Activated T-helper 2 cell treated with anti-CD3 and anti-CD28 coated beads, Interferon-gamma antibody, Interleukin-2, Interleukin-4, amounts not matched to agents 10 μg/mL and 5 μg/mL and 100 μg/mL, durations not matched to agents 14 hours and 24 hours and 36 hours (primary cell): ENCODE measurements at regions not wholly inside any gene's neighbourhood (a gene's known extent, or its start where the extent isn't known, plus 50 kb on each side); places are given as distances from the start of the nearest gene placed in this dataset.
"Not testable (repeated sequence)": the region's sequence is repeated elsewhere in the genome, so short reads cannot be mapped to it uniquely, and the experiment has no call there.

Experiments used
- DNase-seq: peaks from one replicate; pipeline ENCODE4 v3.0.0; 2021; ENCODE audit warnings: low spot score
- H3K27ac Mint-ChIP-seq: one replicate; pipeline ENCODE4 v1.8.0; 2021; ENCODE audit warnings: mixed read lengths
- H3K27me3 Mint-ChIP-seq: one replicate; pipeline ENCODE4 v1.8.0; 2021; ENCODE audit warnings: low read depth, mixed read lengths
- H3K36me3 Mint-ChIP-seq: one replicate; pipeline ENCODE4 v1.8.0; 2021; ENCODE audit warnings: low read depth, mixed read lengths
- H3K4me1 Mint-ChIP-seq: one replicate; pipeline ENCODE4 v1.8.0; 2021; ENCODE audit warnings: low read depth, mixed read lengths
- H3K4me3 Mint-ChIP-seq: one replicate; pipeline ENCODE4 v1.8.0; 2021; ENCODE audit warnings: low read depth, mild to moderate bottlenecking, moderate library complexity, mixed read lengths
- H3K9me3 Mint-ChIP-seq: one replicate; pipeline ENCODE4 v1.8.0; 2021; ENCODE audit warnings: mixed read lengths
- intact Hi-C: fragments of 100-400 bp; cut with micrococcal nuclease; formaldehyde crosslinking; loops from one replicate; pipeline ENCODE4 v1.15.1; 2023

DNA sequence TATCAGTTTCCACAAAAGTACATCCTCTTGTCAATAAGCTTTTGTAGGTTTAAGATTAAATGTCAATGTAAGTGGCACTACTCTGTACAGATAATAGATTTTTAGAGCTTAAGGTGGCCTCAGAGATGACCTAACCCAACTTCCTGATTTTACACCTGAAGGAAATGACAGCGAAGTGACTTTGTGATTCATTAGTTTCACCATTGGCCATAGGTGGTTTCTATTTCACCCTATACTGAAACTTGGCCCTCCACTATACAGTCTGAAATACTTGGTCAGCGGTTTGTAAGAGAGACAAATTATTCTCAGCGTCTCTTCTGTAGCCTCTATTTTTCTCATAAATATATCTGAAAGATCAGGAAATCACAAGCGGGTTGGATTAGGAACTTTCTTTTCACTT, 330.4 kb upstream of the FAM98A start:
- no peak overlapping the region for H3K4me3 Mint-ChIP-seq
- intact Hi-C loops, result no loop called here
- no peak overlapping the region for H3K27ac Mint-ChIP-seq
- H3K27me3 Mint-ChIP-seq, result no peaks in the 10 kb centered on the region
- H3K4me1 Mint-ChIP-seq, result no peaks in the 10 kb centered on the region
- no peak for DNase-seq
- H3K9me3 Mint-ChIP-seq, result peaks cover 3% of the 10 kb centered on the region
- H3K36me3 Mint-ChIP-seq, result no peaks in the 10 kb centered on the region

DNA sequence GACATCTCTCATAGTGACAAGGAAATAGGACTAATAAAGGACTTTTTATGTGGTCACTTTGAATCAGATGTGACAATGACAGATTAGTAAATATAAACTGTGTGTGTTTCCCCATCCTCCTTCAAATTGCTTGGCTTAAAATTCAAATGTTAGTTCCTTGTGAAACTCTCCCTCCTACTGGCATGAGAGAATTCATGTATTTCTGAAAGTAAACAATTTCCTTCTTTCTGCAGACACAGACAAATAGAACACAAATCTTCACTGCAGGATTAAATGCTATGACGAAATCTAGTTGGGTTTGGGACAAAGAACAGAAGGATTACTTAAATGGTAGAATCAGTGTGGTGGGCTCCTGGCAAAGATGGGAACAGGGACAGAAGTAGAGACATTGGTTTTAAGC, 328.7 kb upstream of the FAM98A start:
- Mint-ChIP-seq H3K9me3 (peaks cover 3% of the 10 kb centered on the region), H3K36me3 (no peaks in the 10 kb centered on the region), H3K4me3 (no peak overlapping the region), H3K27me3 (no peaks in the 10 kb centered on the region), H3K27ac (no peak overlapping the region), H3K4me1 (no peaks in the 10 kb centered on the region)
- no peak for DNase-seq
- intact Hi-C loops, result no loop called here

DNA sequence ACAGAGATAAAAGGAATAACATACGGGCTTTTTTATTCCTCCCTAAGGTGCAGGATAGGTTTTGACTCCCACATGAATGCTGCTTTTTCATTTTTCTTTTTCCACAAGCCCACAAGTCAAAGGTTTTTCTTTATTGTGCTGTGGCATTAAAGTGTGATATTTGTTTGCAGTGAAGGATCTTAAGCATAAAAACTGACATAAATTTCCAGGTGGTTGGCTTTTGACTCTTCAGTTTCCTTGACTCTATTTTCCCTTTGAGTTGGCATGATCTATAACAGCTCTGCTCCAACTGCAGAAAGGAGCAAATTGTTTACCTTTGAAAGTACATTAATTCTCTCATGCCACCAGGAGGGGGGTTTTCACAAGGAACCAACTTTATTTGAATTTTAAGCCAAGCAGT, 326.2 kb upstream of the FAM98A start:
- intact Hi-C loops, result no loop called here
- Mint-ChIP-seq H3K4me1 (no peaks in the 10 kb centered on the region), H3K4me3 (no peak overlapping the region), H3K27ac (no peak overlapping the region), H3K36me3 (no peaks in the 10 kb centered on the region), H3K27me3 (no peaks in the 10 kb centered on the region), H3K9me3 (peaks cover 3% of the 10 kb centered on the region)
- DNase-seq, result no peak

DNA sequence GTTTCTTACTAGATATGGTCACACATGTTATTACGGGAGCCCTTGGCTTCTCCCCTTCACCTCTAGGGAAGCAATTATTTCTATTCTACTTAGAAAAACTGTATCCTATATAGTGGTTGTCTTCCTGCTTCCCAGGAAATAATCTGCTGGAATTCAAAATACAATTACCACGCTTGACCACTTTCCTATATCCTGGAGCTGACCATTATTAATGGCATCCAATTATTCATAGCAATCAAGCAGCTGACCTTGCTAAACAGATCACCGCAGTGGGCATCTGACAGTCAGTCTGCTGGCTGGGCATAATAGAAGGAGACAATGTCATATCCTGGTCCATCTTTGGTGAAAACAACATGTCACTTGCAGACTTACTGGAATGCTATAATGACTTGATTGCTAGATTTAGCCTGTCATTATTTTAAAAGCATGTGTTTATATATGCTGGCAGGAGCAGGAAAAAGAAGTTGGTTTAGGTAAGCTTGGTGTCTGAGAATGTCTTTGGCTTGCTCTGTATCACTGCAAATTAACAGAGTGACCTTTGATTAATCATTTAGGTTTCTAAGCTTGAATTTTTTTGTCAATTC, 325.6 kb upstream of the FAM98A start:
- Mint-ChIP-seq H3K27me3 (no peaks in the 10 kb centered on the region), H3K4me3 (no peak overlapping the region), H3K27ac (no peak overlapping the region), H3K9me3 (peaks cover 3% of the 10 kb centered on the region), H3K4me1 (no peaks in the 10 kb centered on the region), H3K36me3 (no peaks in the 10 kb centered on the region)
- intact Hi-C loops, result no loop called here
- no peak for DNase-seq

DNA sequence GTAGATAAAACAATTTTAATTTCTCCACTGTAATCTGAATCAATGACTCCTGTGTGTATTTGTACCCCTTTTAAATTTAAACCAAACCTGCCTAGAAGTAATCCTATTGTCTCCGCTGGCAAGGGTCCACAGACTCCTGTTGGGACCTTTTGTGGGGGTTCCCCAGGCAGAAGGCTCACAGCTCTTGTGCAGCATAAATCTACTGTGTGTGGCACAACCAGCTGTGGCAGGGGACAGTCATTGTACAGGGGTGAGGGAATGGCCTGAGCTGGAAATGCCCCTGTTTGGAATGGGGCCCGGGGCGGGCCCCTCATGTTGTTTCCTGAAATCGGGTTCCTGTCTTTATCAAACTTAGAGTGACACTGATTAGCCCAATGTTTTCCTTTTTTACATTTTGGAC, 318.2 kb upstream of the FAM98A start:
- peaks cover 13% of the 10 kb centered on the region for H3K9me3 Mint-ChIP-seq
- no peak for DNase-seq
- no peak overlapping the region for H3K27ac Mint-ChIP-seq

DNA sequence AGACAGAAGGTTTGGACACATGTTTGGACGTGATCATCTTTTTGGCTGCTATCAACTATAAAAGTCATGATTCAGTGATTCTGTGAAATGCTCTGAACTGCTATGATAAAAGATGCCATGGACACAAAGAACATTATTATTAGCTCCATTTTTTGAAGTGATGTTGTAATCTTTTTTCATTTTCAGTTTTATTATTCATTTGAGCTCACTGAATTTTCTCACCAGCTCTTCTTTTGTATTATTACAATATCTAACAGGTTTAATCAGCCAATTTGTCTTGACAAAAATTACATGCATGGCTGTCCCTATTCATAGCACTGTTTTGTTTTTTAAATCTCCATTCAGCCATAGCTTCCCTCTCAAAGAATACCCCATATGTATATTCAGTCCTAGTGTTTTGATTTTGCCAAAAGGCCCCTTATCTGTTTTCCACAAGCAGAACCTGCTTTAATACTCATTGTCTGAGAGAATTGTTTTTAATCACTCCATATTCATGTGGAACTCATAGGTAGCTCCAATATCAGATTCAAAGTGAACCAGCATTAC, 314.0 kb upstream of the FAM98A start:
- Mint-ChIP-seq H3K4me3 (no peak overlapping the region), H3K36me3 (no peaks in the 10 kb centered on the region), H3K27ac (no peak overlapping the region), H3K4me1 (no peaks in the 10 kb centered on the region), H3K27me3 (no peaks in the 10 kb centered on the region), H3K9me3 (peaks cover 17% of the 10 kb centered on the region)
- DNase-seq, result no peak
- intact Hi-C loops, result no loop called here

More for the DNA sequence above, 318.2 kb upstream of the FAM98A start:
- no peak overlapping the region for H3K4me3 Mint-ChIP-seq
- no peaks in the 10 kb centered on the region for H3K36me3 Mint-ChIP-seq
- intact Hi-C loops, result no loop called here
- no peaks in the 10 kb centered on the region for H3K4me1 Mint-ChIP-seq
- H3K27me3 Mint-ChIP-seq, result no peaks in the 10 kb centered on the region

DNA sequence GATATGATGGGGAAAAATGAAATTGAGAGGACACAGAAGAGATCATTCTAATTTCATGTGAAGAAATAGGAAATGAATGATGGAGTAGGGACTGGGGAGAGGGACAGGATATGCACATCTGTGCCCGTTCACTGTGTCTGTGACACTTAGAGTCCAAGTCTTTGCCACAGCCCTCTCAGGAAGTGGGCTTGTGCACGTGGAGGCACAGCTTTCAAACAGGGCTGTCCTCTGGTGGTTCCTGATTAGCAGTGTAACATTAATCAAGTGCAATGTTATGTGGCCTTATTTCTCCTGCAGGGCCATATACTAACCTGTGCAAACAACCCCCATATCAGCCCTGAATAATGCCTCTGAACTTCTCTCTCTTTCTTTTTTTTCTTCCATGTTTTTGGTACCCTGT, 312.2 kb upstream of the FAM98A start:
- Mint-ChIP-seq H3K4me3 (no peak overlapping the region), H3K9me3 (peaks cover 17% of the 10 kb centered on the region), H3K27ac (no peak overlapping the region), H3K36me3 (no peaks in the 10 kb centered on the region), H3K27me3 (no peaks in the 10 kb centered on the region), H3K4me1 (no peaks in the 10 kb centered on the region)
- intact Hi-C loops, result no loop called here
- DNase-seq, result no peak

DNA sequence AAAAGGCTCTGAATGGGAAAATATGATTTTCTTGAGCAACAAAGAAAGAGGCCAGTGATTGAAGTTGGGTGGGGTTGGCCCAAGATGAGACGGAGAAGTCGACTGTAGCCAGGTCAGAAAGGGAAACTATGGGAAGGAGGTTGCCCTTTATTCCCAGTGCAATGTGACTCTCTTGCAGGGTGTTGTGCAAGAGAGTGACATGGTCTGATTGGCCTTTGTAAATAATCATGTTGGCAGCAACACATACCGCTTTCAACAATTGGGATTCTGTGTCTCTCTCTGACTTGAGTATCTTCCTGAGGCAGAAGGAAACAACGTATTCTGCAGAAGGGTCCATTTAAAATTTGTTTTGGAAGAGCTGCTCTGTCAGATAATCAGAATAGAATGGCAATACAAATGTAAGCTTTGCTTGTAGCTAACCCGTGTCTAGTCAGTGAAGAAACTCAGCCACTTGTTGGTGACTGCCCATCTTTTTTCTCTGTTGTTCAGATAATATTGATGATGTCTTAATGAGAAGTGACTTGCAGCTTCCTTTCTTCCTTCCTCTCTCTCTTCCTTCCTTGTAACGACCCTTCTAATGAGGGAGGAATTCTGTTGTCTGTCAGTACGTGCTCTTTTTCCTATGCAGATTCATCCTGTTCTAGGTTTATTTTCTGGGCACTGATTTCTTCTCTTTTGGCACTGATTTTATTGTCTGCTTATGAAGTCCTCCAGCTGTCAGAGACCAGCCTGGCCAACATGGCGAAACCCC, 311.0 kb upstream of the FAM98A start:
- Mint-ChIP-seq H3K4me3 (no peak overlapping the region), H3K27me3 (no peaks in the 10 kb centered on the region), H3K27ac (no peak overlapping the region), H3K9me3 (peaks cover 13% of the 10 kb centered on the region), H3K36me3 (no peaks in the 10 kb centered on the region), H3K4me1 (no peaks in the 10 kb centered on the region)
- no peak for DNase-seq
- intact Hi-C loops, result no loop called here

DNA sequence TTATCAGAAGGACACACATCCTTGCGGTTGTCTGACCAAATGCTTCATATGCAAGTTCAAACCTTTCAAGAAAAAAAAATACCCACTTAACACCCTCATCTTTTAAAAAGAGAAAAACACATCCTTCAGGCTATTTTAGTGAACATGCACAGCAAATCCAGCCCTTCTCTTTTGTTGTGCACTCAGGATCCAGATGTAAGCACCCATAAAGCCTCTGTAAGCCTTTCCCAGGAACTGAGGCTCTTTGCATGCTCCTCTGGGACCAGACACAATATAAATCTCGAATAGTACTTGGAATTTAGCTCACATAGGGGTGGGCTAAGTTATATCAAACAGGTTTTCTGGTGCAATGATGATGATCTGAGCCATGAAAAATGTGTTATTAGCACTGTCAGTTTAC, 308.8 kb upstream of the FAM98A start:
- peaks cover 9% of the 10 kb centered on the region for H3K9me3 Mint-ChIP-seq
- H3K27ac Mint-ChIP-seq, result no peak overlapping the region
- no peaks in the 10 kb centered on the region for H3K27me3 Mint-ChIP-seq
- no peak overlapping the region for H3K4me3 Mint-ChIP-seq
- no peaks in the 10 kb centered on the region for H3K4me1 Mint-ChIP-seq
- intact Hi-C loops, result no loop called here
- no peak for DNase-seq
- no peaks in the 10 kb centered on the region for H3K36me3 Mint-ChIP-seq

DNA sequence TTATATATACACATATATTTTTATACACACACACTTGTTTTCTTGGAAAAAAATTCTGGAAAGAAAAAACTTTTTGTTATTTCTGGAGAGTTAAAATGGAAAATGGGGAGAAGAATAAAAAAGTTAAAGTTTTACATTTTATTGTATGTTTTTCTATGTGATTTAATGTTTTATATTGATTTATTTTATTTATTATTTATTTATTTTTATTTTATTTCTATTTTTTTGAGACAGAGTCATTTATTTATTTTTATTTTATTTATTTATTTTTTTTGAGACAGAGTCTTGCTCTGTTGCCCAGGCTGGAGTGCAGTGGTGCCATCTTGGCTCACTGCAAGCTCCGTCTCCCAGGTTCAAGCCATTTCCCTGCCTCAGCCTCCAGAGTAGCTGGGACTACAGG, 307.0 kb upstream of the FAM98A start:
- H3K36me3 Mint-ChIP-seq, H3K4me3 Mint-ChIP-seq, H3K27me3 Mint-ChIP-seq, intact Hi-C loops, H3K4me1 Mint-ChIP-seq, H3K27ac Mint-ChIP-seq, DNase-seq: not testable (repeated sequence)
- peaks cover 15% of the 10 kb centered on the region for H3K9me3 Mint-ChIP-seq

DNA sequence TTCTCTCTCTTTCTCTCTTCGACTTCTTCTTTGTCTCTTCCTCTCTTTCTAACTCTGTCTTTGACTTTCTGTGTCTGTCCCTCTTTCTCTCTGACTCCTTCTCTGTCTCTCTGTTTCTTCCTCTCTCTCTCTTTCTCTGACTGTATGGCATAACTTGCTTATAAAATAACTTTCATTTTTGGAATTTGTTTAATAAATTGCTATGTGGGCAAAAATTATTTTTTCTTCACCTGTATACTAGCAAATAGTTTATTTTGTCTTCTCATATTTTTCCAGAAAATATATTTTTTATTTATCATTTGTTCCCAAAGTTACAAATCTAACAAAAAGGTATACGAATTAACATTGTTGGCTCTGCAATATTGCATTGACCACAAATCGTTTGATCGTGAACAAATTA, 305.7 kb upstream of the FAM98A start:
- H3K4me1 Mint-ChIP-seq, result no peaks in the 10 kb centered on the region
- no peak overlapping the region for H3K27ac Mint-ChIP-seq
- no peaks in the 10 kb centered on the region for H3K36me3 Mint-ChIP-seq
- H3K4me3 Mint-ChIP-seq, result no peak overlapping the region
- DNase-seq, result no peak
- H3K27me3 Mint-ChIP-seq, result no peaks in the 10 kb centered on the region
- H3K9me3 Mint-ChIP-seq, result peaks cover 15% of the 10 kb centered on the region
- intact Hi-C loops, result no loop called here

DNA sequence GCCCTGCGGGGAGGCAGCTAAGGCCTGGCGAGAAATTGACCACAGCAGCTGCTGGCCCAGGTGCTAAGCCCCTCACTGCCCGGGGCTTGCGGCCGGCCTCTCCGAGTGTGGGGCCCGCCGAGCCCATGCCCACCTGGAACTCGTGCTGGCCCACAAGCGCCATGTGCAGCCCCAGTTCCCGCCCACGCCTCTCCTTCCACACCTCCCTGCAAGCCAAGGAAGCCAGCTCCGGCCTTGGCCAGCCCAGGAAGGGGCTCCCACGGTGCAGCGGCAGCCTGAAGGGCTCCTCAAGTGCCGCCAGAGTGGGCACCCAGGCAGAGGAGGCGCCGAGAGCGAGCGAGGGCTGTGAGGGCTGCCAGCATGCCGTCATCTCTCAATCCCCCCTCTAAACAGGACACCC, 304.6 kb upstream of the FAM98A start:
- no peaks in the 10 kb centered on the region for H3K27me3 Mint-ChIP-seq
- H3K9me3 Mint-ChIP-seq, result peaks cover 11% of the 10 kb centered on the region
- intact Hi-C loops, result no loop called here

DNA sequence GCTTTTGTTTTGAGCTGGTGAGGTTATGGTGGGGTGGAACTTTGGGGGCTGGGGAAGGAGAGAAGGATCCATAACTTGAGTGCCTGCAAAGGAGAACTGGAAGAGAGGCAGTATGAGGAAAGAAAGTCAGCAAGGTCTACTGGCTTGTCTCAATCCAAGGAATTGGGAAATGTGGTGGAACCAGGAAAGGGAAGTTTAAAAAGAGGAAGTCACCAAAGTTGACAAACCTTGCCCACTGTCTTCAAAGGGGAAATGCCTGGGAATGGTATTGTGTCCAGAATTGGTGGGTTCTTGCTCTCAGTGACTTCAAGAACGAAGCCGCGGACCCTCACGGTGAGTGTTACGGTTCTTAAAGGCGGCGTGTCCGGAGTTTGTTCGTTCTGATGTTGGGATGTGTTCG, 304.1 kb upstream of the FAM98A start:
- intact Hi-C loops, result no loop called here
- H3K27me3 Mint-ChIP-seq, result no peaks in the 10 kb centered on the region
- H3K9me3 Mint-ChIP-seq, result peaks cover 11% of the 10 kb centered on the region
- no peaks in the 10 kb centered on the region for H3K4me1 Mint-ChIP-seq
- H3K36me3 Mint-ChIP-seq, result no peaks in the 10 kb centered on the region
- DNase-seq, result no peak
- H3K4me3 Mint-ChIP-seq, result no peak overlapping the region
- no peak overlapping the region for H3K27ac Mint-ChIP-seq

More for the DNA sequence above, 304.6 kb upstream of the FAM98A start:
- no peaks in the 10 kb centered on the region for H3K4me1 Mint-ChIP-seq
- H3K27ac Mint-ChIP-seq, result no peak overlapping the region
- H3K36me3 Mint-ChIP-seq, result no peaks in the 10 kb centered on the region
- no peak overlapping the region for H3K4me3 Mint-ChIP-seq
- no peak for DNase-seq
